IMR-90 (cell line): ENCODE measurements at regions not wholly inside any gene's neighbourhood (a gene's known extent, or its start where the extent isn't known, plus 50 kb on each side); places are given as distances from the start of the nearest gene placed in this dataset.

ENCODE experiments used
- ATAC-seq: fragments of 200-7000 bp; cut with Tn5 transposase; 2 replicates; pipeline ENCODE4 v1.9.1; 2020; ENCODE audit warnings: low read depth, mild to moderate bottlenecking, moderate library complexity
- BruUV-seq: library from RNA; stranded (reverse); fragments of 400-500 nt; replicated peaks from 2 replicates; lab custom pipeline; 2021; lab: Mats Ljungman, UMichigan
- CTCF ChIA-PET: fragments of 300-600 bp; formaldehyde crosslinking; extraction: SDS; loops from one replicate; lab custom pipeline; 2021; ENCODE audit warnings: antibody characterized with exemption; lab: Yijun Ruan, JAX
- POLR2A ChIA-PET: fragments of 300-600 bp; sonication (Branson Sonifier 250); formaldehyde crosslinking; loops from one replicate; lab custom pipeline; 2022; ENCODE audit warnings: antibody characterized with exemption; ENCODE audit not compliant: unreplicated experiment; lab: Charles Lee
- DNase-seq: peaks from one replicate; pipeline ENCODE4 v3.0.0; 2013
- H2AFZ ChIP-seq: replicated peaks from 2 replicates; pipeline ENCODE3; 2013; ENCODE audit warnings: low read length, mild to moderate bottlenecking; ENCODE audit not compliant: poor library complexity
- H2AK5ac ChIP-seq: 2 replicates; pipeline ENCODE4 v1.6.1; 2013; ENCODE audit warnings: low read depth, low read length, inconsistent platforms
- H2AK9ac ChIP-seq: replicated peaks from 2 replicates; pipeline ENCODE3; 2013; ENCODE audit warnings: mild to moderate bottlenecking, low read depth, low read length, moderate library complexity; ENCODE audit not compliant: poor library complexity
- H2BK120ac ChIP-seq: 2 replicates; pipeline ENCODE4 v1.6.1; 2013; ENCODE audit warnings: low read depth, low read length, inconsistent platforms
- H2BK15ac ChIP-seq: 3 replicates; pipeline ENCODE4 v1.6.1; 2013; ENCODE audit warnings: low read depth, low read length, inconsistent platforms
- H2BK20ac ChIP-seq: 2 replicates; pipeline ENCODE4 v1.6.1; 2013; ENCODE audit warnings: low read depth, mild to moderate bottlenecking, inconsistent platforms, low read length, moderate library complexity
- H2BK5ac ChIP-seq: 2 replicates; pipeline ENCODE4 v1.6.1; 2013; ENCODE audit warnings: mild to moderate bottlenecking, low read depth, low read length, inconsistent platforms; ENCODE audit not compliant: poor library complexity, severe bottlenecking
- H3K14ac ChIP-seq: replicated peaks from 2 replicates; pipeline ENCODE4 v1.6.1; 2013; ENCODE audit warnings: low read depth, low read length, inconsistent platforms
- H3K18ac ChIP-seq: 2 replicates; pipeline ENCODE4 v1.6.1; 2013; ENCODE audit warnings: low read depth, low read length, control low read depth
- H3K23ac ChIP-seq: 2 replicates; pipeline ENCODE4 v1.6.1; 2013; ENCODE audit warnings: low read depth, low read length, inconsistent platforms
- H3K27ac ChIP-seq: 2 replicates; pipeline ENCODE4 v1.5.1; 2013; ENCODE audit warnings: mild to moderate bottlenecking, control low read depth, low read length; ENCODE audit not compliant: insufficient read depth
- H3K27me3 ChIP-seq: 2 replicates; pipeline ENCODE4 v1.6.1; 2013; ENCODE audit warnings: low read length; ENCODE audit not compliant: control insufficient read depth, insufficient read depth
- H3K36me3 ChIP-seq: 2 replicates; pipeline ENCODE4 v1.6.1; 2013; ENCODE audit warnings: low read length, mixed read lengths; ENCODE audit not compliant: control insufficient read depth, insufficient read depth
- H3K4ac ChIP-seq: 2 replicates; pipeline ENCODE4 v1.6.1; 2013; ENCODE audit warnings: low read depth, low read length, inconsistent platforms
- H3K4me1 ChIP-seq: 2 replicates; pipeline ENCODE4 v1.6.1; 2013; ENCODE audit warnings: low read length, mixed read lengths; ENCODE audit not compliant: control insufficient read depth, insufficient read depth
- H3K4me2 ChIP-seq: 2 replicates; pipeline ENCODE4 v1.6.1; 2013; ENCODE audit warnings: low read depth, mild to moderate bottlenecking, control low read depth, low read length, moderate library complexity
- H3K4me3 ChIP-seq: 2 replicates; pipeline ENCODE4 v1.5.1; 2013; ENCODE audit warnings: low read depth, mild to moderate bottlenecking, control low read depth, low read length, moderate library complexity; ENCODE audit not compliant: insufficient read depth
- H3K56ac ChIP-seq: 2 replicates; pipeline ENCODE4 v1.6.1; 2013; ENCODE audit warnings: low read length, inconsistent platforms; ENCODE audit not compliant: insufficient read depth; ENCODE audit errors: extremely low read depth
- H3K79me1 ChIP-seq, 2 experiments: 2 replicates each; pipeline ENCODE4 v1.6.1; 2013; ENCODE audit warnings: low read length in 2 of 2, inconsistent platforms in 1 of 2, low read depth in 1 of 2
- H3K9ac ChIP-seq: 2 replicates; pipeline ENCODE4 v1.6.1; 2013; ENCODE audit warnings: low read depth, low read length, control low read depth
- H3K9me1 ChIP-seq: 2 replicates; pipeline ENCODE4 v1.6.1; 2013; ENCODE audit warnings: low read length, inconsistent platforms; ENCODE audit not compliant: insufficient read depth
- H3K9me3 ChIP-seq: 2 replicates; pipeline ENCODE4 v1.6.1; 2013; ENCODE audit warnings: low read length; ENCODE audit not compliant: control insufficient read depth, insufficient read depth
- H4K20me1 ChIP-seq: 2 replicates; pipeline ENCODE4 v1.6.1; 2013; ENCODE audit warnings: low read length, inconsistent platforms; ENCODE audit not compliant: insufficient read depth
- H4K5ac ChIP-seq: 2 replicates; pipeline ENCODE4 v1.6.1; 2013; ENCODE audit warnings: mild to moderate bottlenecking, low read depth, low read length, control low read depth
- H4K8ac ChIP-seq, 2 experiments: 2 replicates each; pipeline ENCODE4 v1.6.1; 2013; ENCODE audit warnings: low read depth in 2 of 2, low read length in 2 of 2, control low read depth in 1 of 2, inconsistent platforms in 1 of 2
- H4K91ac ChIP-seq: 2 replicates; pipeline ENCODE4 v1.6.1; 2013; ENCODE audit warnings: low read depth, low read length, inconsistent platforms; ENCODE audit not compliant: insufficient read depth
- CEBPB ChIP-seq: IDR thresholded peaks from 2 replicates; pipeline ENCODE4 v1.6.1; 2012; ENCODE audit warnings: low read depth, low read length, improper control_type of control experiment
- CHD1 ChIP-seq: IDR thresholded peaks from 2 replicates; pipeline ENCODE4 v1.6.1; 2012; ENCODE audit warnings: low read depth, low read length, improper control_type of control experiment
- CTCF ChIP-seq: conservative IDR thresholded peaks from 2 replicates; pipeline ENCODE4 v1.5.1; 2012; ENCODE audit warnings: mild to moderate bottlenecking, low read depth, low read length, improper control_type of control experiment
- ELK1 ChIP-seq: fragments of 150-350 bp; IDR thresholded peaks from 2 replicates; pipeline ENCODE4 v1.6.1; 2016; ENCODE audit warnings: low read depth, mild to moderate bottlenecking, low read length, moderate library complexity, borderline replicate concordance
- FOS ChIP-seq: fragments of 150-350 bp; IDR thresholded peaks from 2 replicates; pipeline ENCODE4 v1.6.1; 2016; ENCODE audit warnings: low read depth, low read length
- MAFK ChIP-seq: IDR thresholded peaks from 2 replicates; pipeline ENCODE4 v1.6.1; 2012; ENCODE audit warnings: low read depth, low read length, improper control_type of control experiment
- MAZ ChIP-seq: IDR thresholded peaks from 2 replicates; pipeline ENCODE4 v1.6.1; 2012; ENCODE audit warnings: low read depth, mild to moderate bottlenecking, low read length, improper control_type of control experiment, moderate library complexity, borderline replicate concordance
- MXI1 ChIP-seq: IDR thresholded peaks from 2 replicates; pipeline ENCODE4 v1.6.1; 2012; ENCODE audit warnings: low read depth, mild to moderate bottlenecking, low read length, moderate library complexity, borderline replicate concordance
- NFE2L2 ChIP-seq: fragments of 150-350 bp; IDR thresholded peaks from 2 replicates; pipeline ENCODE4 v1.6.1; 2016; ENCODE audit warnings: low read depth, mild to moderate bottlenecking, low read length
- POLR2A ChIP-seq: IDR thresholded peaks from 2 replicates; pipeline ENCODE4 v1.6.1; 2012; ENCODE audit warnings: mild to moderate bottlenecking, low read depth, low read length
- RAD21 ChIP-seq: IDR thresholded peaks from 2 replicates; pipeline ENCODE4 v1.6.1; 2012; ENCODE audit warnings: low read length, improper control_type of control experiment
- RCOR1 ChIP-seq: IDR thresholded peaks from 2 replicates; pipeline ENCODE4 v1.6.1; 2012; ENCODE audit warnings: mild to moderate bottlenecking, low read length, improper control_type of control experiment; ENCODE audit not compliant: insufficient replicate concordance
- RFX5 ChIP-seq: IDR thresholded peaks from 2 replicates; pipeline ENCODE4 v1.8.0; 2012; ENCODE audit warnings: low read depth, mild to moderate bottlenecking, low read length, moderate library complexity
- SMC3 ChIP-seq: fragments of 150-350 bp; IDR thresholded peaks from 2 replicates; pipeline ENCODE4 v1.6.1; 2016; ENCODE audit warnings: low read depth, mild to moderate bottlenecking, antibody characterized with exemption, low read length, moderate library complexity
- WGBS, 2 experiments: methylation state at CpG; one replicate each; pipeline versions ENCODE4 v1.1.5 to v1.1.7; 2013; ENCODE audit warnings: missing lambda C conversion rate in 2 of 2; ENCODE audit not compliant: insufficient read length in 1 of 2; ENCODE audit errors: extremely low coverage in 2 of 2; 5-methylcytosine and 5-hydroxymethylcytosine counted together
- dilution Hi-C: fragments of 300-500 bp; cut with HindIII; formaldehyde crosslinking; loops from one replicate; pipeline ENCODE4 v1.14.3; 2018; ENCODE audit warnings: low sequenced_read_pairs; ENCODE audit not compliant: unreplicated experiment
- in situ Hi-C: fragments of 300-500 bp; cut with MboI; formaldehyde crosslinking; loops from 3 replicates; pipeline ENCODE4 v1.14.3; 2019; ENCODE audit warnings: low sequenced_read_pairs, inconsistent platforms, mixed read lengths
- intact Hi-C: fragments of 100-400 bp; cut with micrococcal nuclease; formaldehyde crosslinking; loops from 2 replicates; pipeline ENCODE4 v1.10.0; 2022

GRCh38 chr2:13806539-13806938, 826.0 kb upstream of the LRATD1 start:
- H2BK120ac ChIP-seq = no peak overlapping the region
- no peak overlapping the region for H4K91ac ChIP-seq
- POLR2A ChIA-PET = no interaction called here
- WGBS, 2 experiments = no CpG with 5 or more reads among the region's 5 CpGs
- no peak overlapping the region for H2AK5ac ChIP-seq
- no peak overlapping the region for H3K23ac ChIP-seq
- H3K14ac ChIP-seq = no peak overlapping the region
- H3K27me3 ChIP-seq = no peaks in the 10 kb centered on the region
- H3K27ac ChIP-seq = no peak overlapping the region
- H3K4me1 ChIP-seq = no peaks in the 10 kb centered on the region
- H4K8ac ChIP-seq = no peak overlapping the region
- H3K9me3 ChIP-seq = peaks cover 2% of the 10 kb centered on the region; the same call in 1 of the 2 replicates
- intact Hi-C loops = no loop called here
- H3K79me1 ChIP-seq = no peaks in the 10 kb centered on the region
- CTCF ChIA-PET = no interaction called here
- no peak overlapping the region for H4K5ac ChIP-seq
- H4K20me1 ChIP-seq = no peaks in the 10 kb centered on the region
- H3K4me2 ChIP-seq = no peak overlapping the region
- in situ Hi-C loops = no loop called here
- H3K56ac ChIP-seq = no peak overlapping the region
- H3K4ac ChIP-seq = no peak overlapping the region
- H3K18ac ChIP-seq = no peak overlapping the region
- no TSS peak for BruUV-seq
- dilution Hi-C loops = no loop called here
- H3K36me3 ChIP-seq = no peaks in the 10 kb centered on the region
- H3K4me3 ChIP-seq = no peak overlapping the region
- TF ChIP-seq CHD1 (no peak), CTCF (no peak), CEBPB (no peak), POLR2A (no peak), NFE2L2 (no peak), RCOR1 (no peak), MXI1 (no peak), ELK1 (no peak), MAZ (no peak), SMC3 (no peak), RAD21 (no peak), MAFK (no peak), RFX5 (no peak), FOS (no peak)
- no peak for ATAC-seq
- DNase-seq = no peak
- no peak overlapping the region for H2BK5ac ChIP-seq
- H2AFZ ChIP-seq = no peak overlapping the region
- H2BK20ac ChIP-seq = no peak overlapping the region
- no peak overlapping the region for H3K9ac ChIP-seq
- no peak overlapping the region for H2BK15ac ChIP-seq
- no peaks in the 10 kb centered on the region for H3K9me1 ChIP-seq
- no peak overlapping the region for H2AK9ac ChIP-seq
